ACC112 (cell line): ENCODE measurements at regions not wholly inside any gene's neighbourhood (a gene's known extent, or its start where the extent isn't known, plus 50 kb on each side); places are given as distances from the start of the nearest gene placed in this dataset.

Source experiments
- H2AFZ ChIP-seq: fragments of 200-600 bp; sonication (generic); one replicate; pipeline ENCODE4 v1.6.0; 2017; ENCODE audit warnings: antibody characterized with exemption, low read length; ENCODE audit not compliant: unreplicated experiment
- H3K27ac ChIP-seq: fragments of 200-600 bp; sonication (generic); 2 replicates; pipeline ENCODE4 v1.5.1; 2014; ENCODE audit warnings: low read depth, mild to moderate bottlenecking, antibody characterized with exemption, low read length, moderate library complexity
- H3K27me3 ChIP-seq: fragments of 200-600 bp; sonication (generic); 2 replicates; pipeline ENCODE4 v1.6.1; 2014; ENCODE audit warnings: mild to moderate bottlenecking, antibody characterized with exemption, low read length, moderate library complexity, mixed read lengths; ENCODE audit not compliant: insufficient read depth
- H3K36me3 ChIP-seq: fragments of 200-600 bp; sonication (generic); 2 replicates; pipeline ENCODE4 v1.6.1; 2016; ENCODE audit warnings: mild to moderate bottlenecking, antibody characterized with exemption, low read length, moderate library complexity, mixed read lengths; ENCODE audit not compliant: insufficient read depth
- H3K4me1 ChIP-seq: fragments of 200-600 bp; sonication (generic); one replicate; pipeline ENCODE4 v1.6.1; 2016; ENCODE audit warnings: low read length, mixed read lengths; ENCODE audit not compliant: insufficient read depth, unreplicated experiment, control insufficient read depth
- H3K4me3 ChIP-seq: fragments of 200-600 bp; sonication (generic); 2 replicates; pipeline ENCODE4 v1.5.1; 2014; ENCODE audit warnings: mild to moderate bottlenecking, low read depth, low read length
- H3K79me2 ChIP-seq: fragments of 200-600 bp; sonication (generic); one replicate; pipeline ENCODE4 v1.6.0; 2016; ENCODE audit warnings: low read length; ENCODE audit not compliant: control insufficient read depth, unreplicated experiment, insufficient read depth

DNA sequence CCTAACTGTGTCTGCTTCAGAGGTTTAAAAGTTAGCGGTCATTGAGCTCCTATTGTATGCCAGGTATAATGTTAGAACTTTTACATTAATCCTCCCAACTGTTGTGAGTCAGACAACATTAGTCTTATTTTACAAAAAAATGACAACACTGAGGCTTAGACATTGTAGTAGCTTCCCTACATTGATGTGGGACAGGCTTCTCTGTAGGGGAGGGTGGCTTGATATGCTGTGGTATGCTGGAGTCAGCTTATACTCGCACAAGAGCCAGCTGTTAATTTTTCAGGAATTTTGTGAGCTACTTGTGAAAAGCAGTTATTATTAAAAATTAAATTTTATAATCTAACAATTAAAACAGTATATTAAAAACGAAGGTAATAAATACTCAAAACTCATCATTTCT lies 64.8 kb upstream of the NAV2 start:
- no peak overlapping the region for H2AFZ ChIP-seq
- no peak overlapping the region for H3K27ac ChIP-seq
- no peaks in the 10 kb centered on the region for H3K27me3 ChIP-seq
- peaks cover 29% of the 10 kb centered on the region for H3K4me1 ChIP-seq
- no peaks in the 10 kb centered on the region for H3K36me3 ChIP-seq
- no peak overlapping the region for H3K4me3 ChIP-seq
- peaks cover 36% of the 10 kb centered on the region for H3K79me2 ChIP-seq

DNA sequence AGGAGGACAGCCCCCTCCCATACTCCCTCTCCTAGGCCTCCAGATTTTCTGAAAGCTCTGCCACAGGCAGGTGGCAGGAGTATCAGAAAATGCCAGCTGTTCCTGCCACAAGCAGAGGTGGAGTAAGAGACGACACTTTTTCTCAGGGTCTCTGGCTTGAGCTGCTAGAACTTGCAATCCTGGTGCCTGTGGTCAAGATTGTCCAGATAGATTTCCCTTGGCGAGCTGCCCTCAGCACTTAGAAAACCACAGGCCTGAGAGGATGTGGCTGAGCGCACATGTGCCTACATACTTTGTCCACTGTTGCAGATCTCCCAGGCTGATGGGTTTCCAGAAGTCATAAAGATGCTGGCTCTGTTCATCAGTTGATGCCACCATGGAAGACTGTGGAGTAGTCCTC lies 65.7 kb upstream of the NAV2 start:
- Histone ChIP-seq H3K4me3 (no peak overlapping the region), H3K36me3 (no peaks in the 10 kb centered on the region), H3K4me1 (peaks cover 37% of the 10 kb centered on the region), H3K79me2 (peaks cover 31% of the 10 kb centered on the region), H2AFZ (no peak overlapping the region), H3K27me3 (no peaks in the 10 kb centered on the region), H3K27ac (no peak overlapping the region)

- Histone ChIP-seq H3K27me3 (no peaks in the 10 kb centered on the region), H3K27ac (no peak overlapping the region), H2AFZ (no peak overlapping the region)
Observed at GRCh38 chr11:19646308-19646707, 66.3 kb upstream of the NAV2 start.

GRCh38 chr11:19644316-19644715 lies 68.3 kb upstream of the NAV2 start:
- Histone ChIP-seq H3K27ac (no peak overlapping the region), H3K36me3 (no peaks in the 10 kb centered on the region), H2AFZ (no peak overlapping the region), H3K79me2 (peaks cover 38% of the 10 kb centered on the region), H3K4me3 (no peak overlapping the region), H3K27me3 (no peaks in the 10 kb centered on the region), H3K4me1 (peaks cover 39% of the 10 kb centered on the region)

More at GRCh38 chr11:19646308-19646707, 66.3 kb upstream of the NAV2 start:
- Histone ChIP-seq H3K4me1 (peaks cover 38% of the 10 kb centered on the region), H3K79me2 (peaks cover 31% of the 10 kb centered on the region), H3K36me3 (no peaks in the 10 kb centered on the region), H3K4me3 (no peak overlapping the region)

- peaks cover 26% of the 10 kb centered on the region for H3K4me1 ChIP-seq
- no peaks in the 10 kb centered on the region for H3K36me3 ChIP-seq
- H3K27me3 ChIP-seq = no peaks in the 10 kb centered on the region
- H3K4me3 ChIP-seq = no peak overlapping the region
- H3K79me2 ChIP-seq = peaks cover 31% of the 10 kb centered on the region
- H2AFZ ChIP-seq = no peak overlapping the region
- H3K27ac ChIP-seq = no peak overlapping the region
Observed at GRCh38 chr11:19642185-19643158, 70.2 kb upstream of the NAV2 start.

DNA sequence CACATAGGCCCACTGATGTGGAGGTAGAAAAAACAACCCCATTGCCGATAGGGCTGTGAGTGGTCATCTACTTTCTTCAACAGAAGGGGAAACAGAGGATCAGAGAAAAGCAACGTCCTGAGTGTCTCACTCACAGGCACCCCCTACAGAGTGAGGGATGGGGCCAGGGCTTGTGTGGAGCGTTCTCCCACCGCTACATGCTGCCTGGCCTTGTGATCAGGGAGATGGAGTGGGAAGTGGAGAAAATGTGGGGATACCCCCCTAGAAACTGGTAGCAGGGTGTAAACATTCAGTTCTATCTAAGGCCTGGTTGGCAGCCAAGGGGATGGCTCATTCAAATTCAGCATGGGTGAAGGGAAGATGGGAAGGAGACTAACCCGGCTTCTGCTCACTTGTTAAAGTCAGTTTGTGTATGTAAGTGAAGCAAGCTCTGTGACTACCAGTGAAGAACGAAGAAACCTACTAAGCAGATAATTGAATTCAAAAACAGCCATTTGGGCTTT lies 73.0 kb upstream of the NAV2 start:
- H3K4me3 ChIP-seq = no peak overlapping the region
- H3K79me2 ChIP-seq = peaks cover 26% of the 10 kb centered on the region

GRCh38 chr11:19635332-19635731 lies 77.3 kb upstream of the NAV2 start:
- H3K4me3 ChIP-seq = no peak overlapping the region
- no peak overlapping the region for H3K27ac ChIP-seq
- no peak overlapping the region for H2AFZ ChIP-seq
- peaks cover 29% of the 10 kb centered on the region for H3K4me1 ChIP-seq
- peaks cover 3% of the 10 kb centered on the region; the same call in 1 of the 2 replicates for H3K36me3 ChIP-seq
- H3K27me3 ChIP-seq = no peaks in the 10 kb centered on the region
- H3K79me2 ChIP-seq = peaks cover 28% of the 10 kb centered on the region

More for the DNA sequence above, 73.0 kb upstream of the NAV2 start:
- Histone ChIP-seq H3K36me3 (peaks cover 3% of the 10 kb centered on the region; the same call in 1 of the 2 replicates), H2AFZ (no peak overlapping the region), H3K4me1 (peaks cover 14% of the 10 kb centered on the region), H3K27me3 (no peaks in the 10 kb centered on the region), H3K27ac (no peak overlapping the region)

DNA sequence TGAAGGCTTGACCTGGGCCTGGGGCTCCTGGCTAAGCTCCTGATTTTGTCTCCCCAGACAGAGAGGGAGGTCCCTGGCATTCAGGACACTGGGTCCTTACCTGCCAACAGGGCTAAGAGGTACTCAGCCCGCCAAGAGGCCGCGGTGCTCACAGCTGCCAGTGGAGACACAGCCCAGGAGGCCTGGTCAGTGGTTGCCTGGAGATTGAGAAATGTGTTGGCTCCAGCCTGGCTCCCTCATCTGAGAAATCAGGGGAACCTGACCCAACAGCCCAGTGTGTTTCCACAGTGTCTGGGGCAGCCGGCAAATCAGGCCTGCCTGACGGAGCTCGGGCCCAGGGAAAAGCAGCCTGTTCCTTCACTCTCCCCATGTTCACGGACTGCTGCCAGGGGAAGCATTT lies 79.4 kb upstream of the NAV2 start:
- peaks cover 3% of the 10 kb centered on the region; the same call in 1 of the 2 replicates for H3K36me3 ChIP-seq
- H3K27me3 ChIP-seq = no peaks in the 10 kb centered on the region
- H2AFZ ChIP-seq = no peak overlapping the region
- H3K27ac ChIP-seq = peak overlapping the region; percentile 76
- H3K79me2 ChIP-seq = peaks cover 47% of the 10 kb centered on the region
- peaks cover 39% of the 10 kb centered on the region for H3K4me1 ChIP-seq
- no peak overlapping the region for H3K4me3 ChIP-seq

GRCh38 chr11:19632499-19632834 lies 80.2 kb upstream of the NAV2 start:
- H3K27me3 ChIP-seq = no peaks in the 10 kb centered on the region

GRCh38 chr11:19631712-19632498 lies 80.7 kb upstream of the NAV2 start:
- Histone ChIP-seq H3K36me3 (peaks cover 3% of the 10 kb centered on the region; the same call in 1 of the 2 replicates), H3K27ac (peak overlapping the region; percentile 76), H3K27me3 (no peaks in the 10 kb centered on the region), H3K4me1 (peaks cover 52% of the 10 kb centered on the region), H3K79me2 (peaks cover 55% of the 10 kb centered on the region), H3K4me3 (peak overlapping the region; percentile 50), H2AFZ (peak overlapping the region; percentile 23)

More at GRCh38 chr11:19632499-19632834, 80.2 kb upstream of the NAV2 start:
- Histone ChIP-seq H3K4me3 (peak overlapping the region; percentile 50), H3K36me3 (peaks cover 3% of the 10 kb centered on the region; the same call in 1 of the 2 replicates), H3K27ac (peak overlapping the region; percentile 76), H3K79me2 (peaks cover 49% of the 10 kb centered on the region), H2AFZ (no peak overlapping the region), H3K4me1 (peaks cover 47% of the 10 kb centered on the region)
